GM23248 (cell line): ENCODE measurements at regions not wholly inside any gene's neighbourhood (a gene's known extent, or its start where the extent isn't known, plus 50 kb on each side); places are given as distances from the start of the nearest gene placed in this dataset.
A peak's percentile ranks its signal among the peaks of the same experiment; 100 is the strongest.

Experiments
- DNase-seq: peaks from one replicate; pipeline ENCODE4 v3.0.0-alpha.2; 2015
- H2AFZ ChIP-seq: fragments of 200-600 bp; sonication (generic); 2 replicates; pipeline ENCODE4 v1.6.1; 2016; ENCODE audit warnings: antibody characterized with exemption
- H3F3A ChIP-seq: fragments of 200-600 bp; sonication (generic); 2 replicates; pipeline ENCODE4 v1.6.1; 2016; ENCODE audit warnings: mild to moderate bottlenecking, antibody characterized with exemption, mixed run types; ENCODE audit not compliant: insufficient read depth
- H3K27ac ChIP-seq: fragments of 200-600 bp; sonication (generic); 2 replicates; pipeline ENCODE4 v1.5.1; 2016; ENCODE audit warnings: mild to moderate bottlenecking
- H3K27me3 ChIP-seq: fragments of 200-600 bp; sonication (generic); replicated peaks from 2 replicates; pipeline ENCODE4 v1.6.1; 2016; ENCODE audit warnings: mild to moderate bottlenecking; ENCODE audit not compliant: insufficient read depth
- H3K36me3 ChIP-seq: fragments of 200-600 bp; sonication (generic); 2 replicates; pipeline ENCODE4 v1.6.1; 2016; ENCODE audit warnings: low read depth, mild to moderate bottlenecking
- H3K4me1 ChIP-seq: fragments of 200-600 bp; sonication (generic); 2 replicates; pipeline ENCODE4 v1.6.1; 2016; ENCODE audit warnings: mild to moderate bottlenecking; ENCODE audit not compliant: insufficient read depth
- H3K4me2 ChIP-seq: fragments of 200-600 bp; sonication (generic); one replicate; pipeline ENCODE4 v1.6.1; 2016; ENCODE audit warnings: mild to moderate bottlenecking; ENCODE audit not compliant: unreplicated experiment
- H3K4me3 ChIP-seq: fragments of 200-600 bp; sonication (generic); 2 replicates; pipeline ENCODE4 v1.5.1; 2016; ENCODE audit warnings: mild to moderate bottlenecking
- H3K79me2 ChIP-seq: fragments of 200-600 bp; sonication (generic); 2 replicates; pipeline ENCODE4 v1.6.1; 2016; ENCODE audit warnings: mild to moderate bottlenecking; ENCODE audit not compliant: insufficient read depth
- H3K9ac ChIP-seq: fragments of 200-600 bp; sonication (generic); 2 replicates; pipeline ENCODE4 v1.6.1; 2016; ENCODE audit warnings: mild to moderate bottlenecking
- H3K9me2 ChIP-seq: fragments of 200-600 bp; sonication (generic); 2 replicates; pipeline ENCODE4 v1.6.1; 2016; ENCODE audit warnings: mixed run types, mild to moderate bottlenecking, moderate library complexity; ENCODE audit not compliant: insufficient read depth
- H3K9me3 ChIP-seq: fragments of 200-600 bp; sonication (generic); one replicate; pipeline ENCODE4 v1.6.1; 2017; ENCODE audit warnings: low read depth
- H4K20me1 ChIP-seq: fragments of 200-600 bp; sonication (generic); 2 replicates; pipeline ENCODE4 v1.6.0; 2016; ENCODE audit not compliant: insufficient read depth
- EZH2 ChIP-seq: fragments of 200-600 bp; sonication (generic); IDR thresholded peaks from 2 replicates; pipeline ENCODE4 v1.6.1; 2018; ENCODE audit warnings: antibody characterized with exemption, mild to moderate bottlenecking; ENCODE audit not compliant: insufficient read depth, poor library complexity, severe bottlenecking
- EZH2phosphoT487 ChIP-seq: fragments of 200-600 bp; sonication (generic); IDR thresholded peaks from 2 replicates; pipeline ENCODE4 v1.6.1; 2018; ENCODE audit warnings: antibody characterized with exemption, moderate library complexity, mild to moderate bottlenecking, low read depth; ENCODE audit not compliant: insufficient read depth
- WGBS, 2 experiments: methylation state at CpG; one replicate each; pipeline ENCODE4 v1.1.6; 2015 to 2017; ENCODE audit warnings: low lambda C conversion rate in 2 of 2, low coverage in 1 of 2; ENCODE audit errors: missing lambda C conversion rate in 2 of 2; 5-methylcytosine and 5-hydroxymethylcytosine counted together
- in situ Hi-C: fragments of 300-500 bp; cut with MboI; formaldehyde crosslinking; loops from 2 replicates; pipeline ENCODE4 v1.15.0; 2020

DNA sequence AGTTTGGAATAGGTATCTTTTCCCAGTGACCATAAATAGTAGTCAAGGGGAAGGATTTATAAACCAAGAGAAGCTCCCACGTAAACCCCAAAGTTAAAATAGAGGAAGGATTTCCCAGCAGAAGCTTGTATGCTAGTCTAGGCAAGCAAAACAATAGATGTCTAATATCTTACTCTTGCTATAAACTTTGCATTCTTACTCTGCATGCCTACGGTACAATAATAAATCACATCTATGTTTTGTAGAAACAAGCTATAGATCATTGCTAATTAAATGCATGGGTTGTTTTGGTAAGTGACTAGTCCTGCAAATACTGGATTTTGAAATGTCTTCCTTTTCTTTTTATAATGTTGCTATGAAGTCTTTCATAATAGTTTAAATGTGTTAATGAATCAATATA is 585.5 kb downstream of the INHBA start:
- 78 to 82% methylated on average over 2 of the region's 2 CpGs for WGBS, 2 experiments
- H3K9me3 ChIP-seq = no peaks in the 10 kb centered on the region
- H2AFZ ChIP-seq = no peak overlapping the region
- no peaks in the 10 kb centered on the region for H3F3A ChIP-seq
- H3K79me2 ChIP-seq = no peaks in the 10 kb centered on the region
- no peaks in the 10 kb centered on the region for H3K27me3 ChIP-seq
- TF ChIP-seq EZH2 (no peak), EZH2phosphoT487 (no peak)
- H3K4me3 ChIP-seq = no peak overlapping the region
- H4K20me1 ChIP-seq = no peaks in the 10 kb centered on the region
- no peak overlapping the region for H3K9ac ChIP-seq
- no peaks in the 10 kb centered on the region for H3K4me1 ChIP-seq
- in situ Hi-C loops = no loop called here
- H3K27ac ChIP-seq = no peak overlapping the region
- DNase-seq = no peak
- no peaks in the 10 kb centered on the region for H3K9me2 ChIP-seq
- no peaks in the 10 kb centered on the region for H3K36me3 ChIP-seq
- no peak overlapping the region for H3K4me2 ChIP-seq

DNA sequence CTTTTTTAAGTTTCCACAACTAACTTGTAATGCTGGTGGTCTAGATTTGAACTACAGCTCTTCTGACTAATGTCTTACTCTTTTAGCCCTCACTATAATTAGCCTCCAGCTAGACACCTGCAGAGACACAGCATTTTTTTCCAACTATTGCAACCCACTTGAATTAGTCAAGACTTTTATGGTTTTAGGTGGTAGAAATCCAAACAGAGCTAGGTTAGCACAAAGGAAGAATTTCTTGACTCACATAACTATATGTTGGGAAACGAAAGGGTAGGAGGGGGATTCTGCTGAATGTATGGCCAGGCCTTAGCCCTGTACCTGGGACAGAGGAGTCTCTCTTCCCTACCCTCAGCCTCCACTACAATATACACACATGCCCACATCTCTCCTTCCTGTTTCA is 586.1 kb downstream of the INHBA start:
- Histone ChIP-seq H3K27me3 (no peaks in the 10 kb centered on the region), H3K9ac (no peak overlapping the region), H3K4me2 (no peak overlapping the region), H3K79me2 (no peaks in the 10 kb centered on the region), H3K27ac (no peak overlapping the region), H4K20me1 (no peaks in the 10 kb centered on the region), H3K9me3 (no peaks in the 10 kb centered on the region), H3K9me2 (no peaks in the 10 kb centered on the region), H3K4me3 (no peak overlapping the region), H3K36me3 (no peaks in the 10 kb centered on the region), H3K4me1 (no peaks in the 10 kb centered on the region), H3F3A (no peaks in the 10 kb centered on the region), H2AFZ (no peak overlapping the region)
- TF ChIP-seq EZH2phosphoT487 = no peak
- no peak for TF ChIP-seq EZH2
- in situ Hi-C loops = no loop called here
- 91 to 100% methylated on average over 1 of the region's 1 CpG for WGBS, 2 experiments
- DNase-seq = no peak

DNA sequence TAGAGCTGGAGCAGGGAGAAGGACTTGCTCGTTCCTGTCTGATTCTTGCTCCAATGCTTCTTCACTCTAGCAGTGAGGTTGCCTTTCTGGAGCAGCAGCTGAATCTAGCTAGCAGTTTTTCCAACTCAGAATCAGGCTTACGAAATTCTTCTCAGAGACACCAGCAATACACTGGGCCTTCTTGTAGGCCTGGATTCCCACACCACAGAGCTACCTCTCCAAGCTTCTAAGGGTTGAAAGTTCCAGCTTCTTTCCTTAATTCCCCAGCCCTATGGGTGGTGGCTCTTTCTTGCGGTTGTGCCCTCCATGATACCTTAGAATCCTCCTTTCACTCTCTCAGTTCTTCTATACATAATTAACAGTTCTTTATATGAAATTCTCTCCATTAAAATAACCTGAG is 586.6 kb downstream of the INHBA start:
- WGBS, 2 experiments = 98 to 100% methylated on average over 3 of the region's 3 CpGs

DNA sequence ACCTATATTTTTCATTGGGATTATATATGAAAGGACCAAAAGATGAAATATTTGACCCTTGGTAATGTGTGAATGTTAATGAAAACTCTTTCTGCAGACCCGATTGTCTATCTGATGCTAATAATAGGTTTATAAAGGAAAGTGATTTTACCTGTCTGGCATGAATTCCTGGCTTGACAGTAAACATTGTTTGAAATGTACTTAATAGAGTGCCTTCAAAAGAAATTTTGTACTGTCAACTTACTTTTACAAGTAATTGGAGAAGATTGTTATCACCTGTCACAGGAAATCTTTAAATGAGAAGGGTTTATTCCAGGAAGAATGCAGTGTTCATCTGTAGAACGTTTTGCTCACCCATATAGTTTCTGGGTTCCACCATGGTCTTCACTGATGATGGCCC is 588.2 kb downstream of the INHBA start:
- Histone ChIP-seq H3K4me1 (0 out of 2 replicates have a peak, but pooled peaks cover 6% of the 10 kb centered on the region), H4K20me1 (no peaks in the 10 kb centered on the region), H3K79me2 (no peaks in the 10 kb centered on the region), H3K36me3 (no peaks in the 10 kb centered on the region), H3K4me3 (no peak overlapping the region), H3K4me2 (no peak overlapping the region), H3K9ac (no peak overlapping the region), H3K9me3 (no peaks in the 10 kb centered on the region), H2AFZ (no peak overlapping the region), H3K27me3 (no peaks in the 10 kb centered on the region), H3K27ac (no peak overlapping the region), H3F3A (no peaks in the 10 kb centered on the region), H3K9me2 (no peaks in the 10 kb centered on the region)
- 89 to 96% methylated on average over 2 of the region's 2 CpGs for WGBS, 2 experiments
- DNase-seq = no peak
- TF ChIP-seq EZH2 = no peak
- no peak for TF ChIP-seq EZH2phosphoT487
- in situ Hi-C loops = no loop called here

More for the DNA sequence above, 586.6 kb downstream of the INHBA start:
- H3K27me3 ChIP-seq = no peaks in the 10 kb centered on the region
- no peaks in the 10 kb centered on the region for H3K9me3 ChIP-seq
- no peak overlapping the region for H3K4me2 ChIP-seq
- no peak overlapping the region for H2AFZ ChIP-seq
- no peak for DNase-seq
- H3K36me3 ChIP-seq = no peaks in the 10 kb centered on the region
- H3K4me1 ChIP-seq = no peaks in the 10 kb centered on the region
- H3K79me2 ChIP-seq = no peaks in the 10 kb centered on the region
- H3F3A ChIP-seq = no peaks in the 10 kb centered on the region
- no peak overlapping the region for H3K27ac ChIP-seq
- no peaks in the 10 kb centered on the region for H3K9me2 ChIP-seq
- no peak overlapping the region for H3K4me3 ChIP-seq
- TF ChIP-seq EZH2 (no peak), EZH2phosphoT487 (no peak)
- in situ Hi-C loops = no loop called here
- no peaks in the 10 kb centered on the region for H4K20me1 ChIP-seq
- no peak overlapping the region for H3K9ac ChIP-seq

DNA sequence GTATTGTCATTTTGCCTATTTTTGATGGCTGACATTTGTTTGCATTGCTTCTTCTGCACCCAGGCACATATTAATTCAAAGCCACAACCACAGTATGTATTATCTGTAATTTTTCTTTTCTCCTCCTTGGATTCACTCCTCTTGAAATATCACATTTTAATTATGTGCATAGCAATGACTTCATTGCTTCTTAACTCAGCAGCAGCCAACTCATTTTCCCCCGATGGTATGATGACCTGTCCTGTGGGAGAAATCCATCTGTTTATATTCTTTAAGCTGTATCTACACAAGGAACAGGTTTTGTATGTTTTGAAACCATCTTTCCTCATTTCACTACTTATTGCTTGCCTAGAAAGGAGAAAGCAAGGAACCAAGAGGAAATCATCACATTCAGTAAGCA is 588.8 kb downstream of the INHBA start:
- Histone ChIP-seq H3K9me3 (no peaks in the 10 kb centered on the region), H3K9me2 (no peaks in the 10 kb centered on the region), H3K9ac (no peak overlapping the region), H3K36me3 (no peaks in the 10 kb centered on the region), H3K4me1 (0 out of 2 replicates have a peak, but pooled peaks cover 6% of the 10 kb centered on the region), H3F3A (no peaks in the 10 kb centered on the region), H3K79me2 (no peaks in the 10 kb centered on the region), H3K4me3 (no peak overlapping the region), H3K4me2 (no peak overlapping the region), H2AFZ (no peak overlapping the region), H3K27me3 (no peaks in the 10 kb centered on the region), H4K20me1 (no peaks in the 10 kb centered on the region), H3K27ac (no peak overlapping the region)
- peak; percentile 34 for DNase-seq
- in situ Hi-C loops = no loop called here
- WGBS, 2 experiments = 0 to 13% methylated on average over 1 of the region's 1 CpG
- TF ChIP-seq EZH2 (no peak), EZH2phosphoT487 (no peak)
